ENCODE measurements at regions not wholly inside any gene's neighbourhood (a gene's known extent, or its start where the extent isn't known, plus 50 kb on each side); places are given as distances from the start of the nearest gene placed in this dataset.

- no peak overlapping the region for H3K27ac ChIP-seq
- no peaks in the 10 kb centered on the region for H3K79me2 ChIP-seq (ENCODE audit: insufficient read depth, low read depth)
- no peak for TF ChIP-seq CTCF (conservative IDR thresholded peaks at IDR 0.05; ENCODE audit: low read depth, low read length)
- H3K9ac ChIP-seq, result no peak overlapping the region
- no peaks in the 10 kb centered on the region for H3K4me1 ChIP-seq (ENCODE audit: low read depth, poor library complexity, severe bottlenecking)
- H4K20me1 ChIP-seq (ENCODE audit: insufficient read depth), result no peaks in the 10 kb centered on the region
- no peak overlapping the region for H3K4me3 ChIP-seq (IDR thresholded peaks at IDR 0.05; ENCODE audit: insufficient read depth, low read depth, low read length)
- no peak overlapping the region for H3K4me2 ChIP-seq
- H2AFZ ChIP-seq (ENCODE audit: low read depth), result no peak overlapping the region
- H3K36me3 ChIP-seq (ENCODE audit: insufficient read depth), result no peaks in the 10 kb centered on the region
- H3K27me3 ChIP-seq (ENCODE audit: insufficient read depth, low read depth), result peaks cover 2% of the 10 kb centered on the region; the same call in 1 of the 2 replicates
Measured at GRCh38 chr2:238963161-238963970, 115.5 kb downstream of the TWIST2 start.

GRCh38 chr2:238963971-238964328 lies 116.1 kb downstream of the TWIST2 start:
- no peaks in the 10 kb centered on the region for H3K4me1 ChIP-seq (ENCODE audit: low read depth, poor library complexity, severe bottlenecking)
- no peak overlapping the region for H3K4me3 ChIP-seq (IDR thresholded peaks at IDR 0.05; ENCODE audit: insufficient read depth, low read depth, low read length)
- H3K27ac ChIP-seq, result no peak overlapping the region
- no peaks in the 10 kb centered on the region for H3K79me2 ChIP-seq (ENCODE audit: insufficient read depth, low read depth)
- no peak overlapping the region for H2AFZ ChIP-seq (ENCODE audit: low read depth)
- no peaks in the 10 kb centered on the region for H4K20me1 ChIP-seq (ENCODE audit: insufficient read depth)
- no peak overlapping the region for H3K4me2 ChIP-seq
- no peak overlapping the region for H3K9ac ChIP-seq
- peaks cover 2% of the 10 kb centered on the region; the same call in 1 of the 2 replicates for H3K27me3 ChIP-seq (ENCODE audit: insufficient read depth, low read depth)
- no peaks in the 10 kb centered on the region for H3K36me3 ChIP-seq (ENCODE audit: insufficient read depth)
- TF ChIP-seq CTCF (conservative IDR thresholded peaks at IDR 0.05; ENCODE audit: low read depth, low read length), result no peak

- TF ChIP-seq CTCF (conservative IDR thresholded peaks at IDR 0.05; ENCODE audit: low read depth, low read length), result no peak
- Histone ChIP-seq H3K36me3 (ENCODE audit: insufficient read depth) (no peaks in the 10 kb centered on the region), H4K20me1 (ENCODE audit: insufficient read depth) (no peaks in the 10 kb centered on the region), H3K4me3 (IDR thresholded peaks at IDR 0.05; ENCODE audit: insufficient read depth, low read depth, low read length) (no peak overlapping the region), H3K27me3 (ENCODE audit: insufficient read depth, low read depth) (peaks cover 7% of the 10 kb centered on the region; the same call in 1 of the 2 replicates), H3K9ac (no peak overlapping the region), H3K4me1 (ENCODE audit: low read depth, poor library complexity, severe bottlenecking) (no peaks in the 10 kb centered on the region), H3K27ac (no peak overlapping the region), H3K4me2 (no peak overlapping the region), H3K79me2 (ENCODE audit: insufficient read depth, low read depth) (no peaks in the 10 kb centered on the region), H2AFZ (ENCODE audit: low read depth) (no peak overlapping the region)
Measured at GRCh38 chr2:238964544-238965067, 116.7 kb downstream of the TWIST2 start.

GRCh38 chr2:238965371-238966071 lies 117.6 kb downstream of the TWIST2 start:
- Histone ChIP-seq H3K4me3 (IDR thresholded peaks at IDR 0.05; ENCODE audit: insufficient read depth, low read depth, low read length) (no peak overlapping the region), H3K36me3 (ENCODE audit: insufficient read depth) (no peaks in the 10 kb centered on the region), H3K4me2 (no peak overlapping the region), H4K20me1 (ENCODE audit: insufficient read depth) (no peaks in the 10 kb centered on the region), H3K4me1 (ENCODE audit: low read depth, poor library complexity, severe bottlenecking) (no peaks in the 10 kb centered on the region), H3K27ac (no peak overlapping the region), H3K79me2 (ENCODE audit: insufficient read depth, low read depth) (no peaks in the 10 kb centered on the region), H3K27me3 (ENCODE audit: insufficient read depth, low read depth) (peaks cover 7% of the 10 kb centered on the region; the same call in 1 of the 2 replicates), H3K9ac (no peak overlapping the region), H2AFZ (ENCODE audit: low read depth) (no peak overlapping the region)
- no peak for TF ChIP-seq CTCF (conservative IDR thresholded peaks at IDR 0.05; ENCODE audit: low read depth, low read length)
